Activated naive CD4-positive, alpha-beta T cell treated with anti-CD3 and anti-CD28 coated beads for 36 hours (primary cell): ENCODE measurements at regions not wholly inside any gene's neighbourhood (a gene's known extent, or its start where the extent isn't known, plus 50 kb on each side); places are given as distances from the start of the nearest gene placed in this dataset.

Experiments used
- CTCF ChIA-PET: fragments of 350-600 bp; sonication (Branson Sonifier 250); formaldehyde crosslinking; loops from one replicate; lab custom pipeline; 2021; ENCODE audit warnings: antibody characterized with exemption; lab: Charles Lee
- DNase-seq: peaks from one replicate; pipeline ENCODE4 v3.0.0-alpha.2; 2020
- H3K27ac Mint-ChIP-seq: one replicate; pipeline ENCODE4 v1.8.0; 2021; ENCODE audit warnings: mild to moderate bottlenecking, mixed read lengths
- H3K27me3 Mint-ChIP-seq: one replicate; pipeline ENCODE4 v1.8.0; 2021; ENCODE audit warnings: low read depth, mixed read lengths
- H3K36me3 Mint-ChIP-seq: one replicate; pipeline ENCODE4 v1.8.0; 2021; ENCODE audit warnings: low read depth, mixed read lengths
- H3K4me1 Mint-ChIP-seq: one replicate; pipeline ENCODE4 v1.8.0; 2021; ENCODE audit warnings: low read depth, mixed read lengths
- H3K4me3 Mint-ChIP-seq: one replicate; pipeline ENCODE4 v1.8.0; 2021; ENCODE audit warnings: mild to moderate bottlenecking, moderate library complexity, mixed read lengths
- H3K9me3 Mint-ChIP-seq: one replicate; pipeline ENCODE4 v1.8.0; 2021; ENCODE audit warnings: mixed read lengths
- intact Hi-C: fragments of 100-400 bp; cut with micrococcal nuclease; formaldehyde crosslinking; loops from one replicate; pipeline ENCODE4 v1.15.1; 2023

GRCh38 chr7:3094701-3095445 is 51.2 kb upstream of the CARD11 start:
- Mint-ChIP-seq H3K9me3 (no peaks in the 10 kb centered on the region), H3K4me1 (peaks cover 68% of the 10 kb centered on the region), H3K27me3 (no peaks in the 10 kb centered on the region), H3K4me3 (peak overlapping the region; percentile 69), H3K36me3 (no peaks in the 10 kb centered on the region), H3K27ac (peak overlapping the region; percentile 95)
- peak; percentile 73 for DNase-seq
- CTCF ChIA-PET, result interaction anchor here (1.1 to 2.4 kb wide), 3 partner anchors 25 to 59 kb away, joined by 3 to 20 read pairs (median 11); no protein-coding TSS in a partner anchor
- intact Hi-C loops, result loop anchor here (10.0 kb wide), 1 partner anchor 370 kb away; no protein-coding TSS in a partner anchor

GRCh38 chr7:3097734-3098133 is 54.1 kb upstream of the CARD11 start:
- H3K4me1 Mint-ChIP-seq, result peaks cover 57% of the 10 kb centered on the region
- H3K4me3 Mint-ChIP-seq, result no peak overlapping the region
- no peaks in the 10 kb centered on the region for H3K36me3 Mint-ChIP-seq
- H3K27me3 Mint-ChIP-seq, result no peaks in the 10 kb centered on the region
- no peaks in the 10 kb centered on the region for H3K9me3 Mint-ChIP-seq
- CTCF ChIA-PET, result no interaction called here
- no peak overlapping the region for H3K27ac Mint-ChIP-seq
- DNase-seq, result no peak
- intact Hi-C loops, result loop anchor here (10.0 kb wide), 1 partner anchor 367 kb away; no protein-coding TSS in a partner anchor

GRCh38 chr7:3102159-3102558 is 58.5 kb upstream of the CARD11 start:
- Mint-ChIP-seq H3K4me1 (peaks cover 50% of the 10 kb centered on the region), H3K27ac (peak overlapping the region; percentile 63), H3K9me3 (peaks cover 6% of the 10 kb centered on the region), H3K36me3 (peaks cover 5% of the 10 kb centered on the region), H3K27me3 (no peaks in the 10 kb centered on the region), H3K4me3 (peak overlapping the region; percentile 24)
- CTCF ChIA-PET, result interaction anchor here (1.6 to 2.4 kb wide), 2 partner anchors 9 to 11 kb away, joined by 5 to 7 read pairs; no protein-coding TSS in a partner anchor
- intact Hi-C loops, result no loop called here
- DNase-seq, result peak; percentile 39

GRCh38 chr7:3103614-3104398 is 60.1 kb upstream of the CARD11 start:
- H3K36me3 Mint-ChIP-seq, result peaks cover 5% of the 10 kb centered on the region
- CTCF ChIA-PET, result interaction anchor here (0.8 to 1.2 kb wide), 2 partner anchors 14 to 61 kb away, joined by 3 to 4 read pairs; no protein-coding TSS in a partner anchor
- no peaks in the 10 kb centered on the region for H3K27me3 Mint-ChIP-seq
- H3K9me3 Mint-ChIP-seq, result peaks cover 6% of the 10 kb centered on the region
- intact Hi-C loops, result no loop called here
- no peak overlapping the region for H3K27ac Mint-ChIP-seq
- no peak for DNase-seq
- peaks cover 60% of the 10 kb centered on the region for H3K4me1 Mint-ChIP-seq
- no peak overlapping the region for H3K4me3 Mint-ChIP-seq

GRCh38 chr7:3105856-3106255 is 62.2 kb upstream of the CARD11 start:
- no peak for DNase-seq
- intact Hi-C loops, result loop anchor here (1.0 kb wide), 3 partner anchors 11 to 41 kb away; no protein-coding TSS in a partner anchor
- Mint-ChIP-seq H3K4me3 (no peak overlapping the region), H3K27me3 (no peaks in the 10 kb centered on the region), H3K9me3 (peaks cover 6% of the 10 kb centered on the region), H3K27ac (peak overlapping the region; percentile 86), H3K4me1 (peaks cover 66% of the 10 kb centered on the region), H3K36me3 (peaks cover 5% of the 10 kb centered on the region)
- CTCF ChIA-PET, result interaction anchor here (0.6 to 4.8 kb wide), 4 partner anchors 9 to 218 kb away, joined by 3 to 19 read pairs (median 4); no protein-coding TSS in a partner anchor

- H3K27me3 Mint-ChIP-seq, result no peaks in the 10 kb centered on the region
- peak; percentile 78 for DNase-seq
- CTCF ChIA-PET, result interaction anchor here (0.6 to 4.8 kb wide), 5 partner anchors 9 to 218 kb away, joined by 3 to 19 read pairs (median 3); no protein-coding TSS in a partner anchor
- no peak overlapping the region for H3K4me3 Mint-ChIP-seq
- H3K36me3 Mint-ChIP-seq, result peaks cover 5% of the 10 kb centered on the region
- H3K9me3 Mint-ChIP-seq, result peaks cover 6% of the 10 kb centered on the region
- H3K4me1 Mint-ChIP-seq, result peaks cover 68% of the 10 kb centered on the region
- peak overlapping the region; percentile 86 for H3K27ac Mint-ChIP-seq
- intact Hi-C loops, result loop anchor here (1.0 kb wide), 3 partner anchors 11 to 41 kb away; no protein-coding TSS in a partner anchor
Measured at GRCh38 chr7:3106361-3106826, 62.7 kb upstream of the CARD11 start.

- intact Hi-C loops, result no loop called here
- H3K9me3 Mint-ChIP-seq, result peaks cover 6% of the 10 kb centered on the region
Measured at GRCh38 chr7:3107228-3107763, 63.6 kb upstream of the CARD11 start.

GRCh38 chr7:3107889-3108570 is 64.4 kb upstream of the CARD11 start:
- DNase-seq, result no peak
- H3K27ac Mint-ChIP-seq, result no peak overlapping the region

More at GRCh38 chr7:3107228-3107763, 63.6 kb upstream of the CARD11 start:
- DNase-seq, result no peak
- Mint-ChIP-seq H3K4me3 (no peak overlapping the region), H3K4me1 (peaks cover 65% of the 10 kb centered on the region), H3K27ac (no peak overlapping the region), H3K27me3 (no peaks in the 10 kb centered on the region), H3K36me3 (peaks cover 5% of the 10 kb centered on the region)
- CTCF ChIA-PET, result interaction anchor here (4.8 kb wide), 1 partner anchor 12 kb away, joined by 19 read pairs; no protein-coding TSS in a partner anchor

GRCh38 chr7:3109311-3109915 is 65.7 kb upstream of the CARD11 start:
- DNase-seq, result no peak
- H3K27ac Mint-ChIP-seq, result no peak overlapping the region
- H3K27me3 Mint-ChIP-seq, result no peaks in the 10 kb centered on the region
- peaks cover 20% of the 10 kb centered on the region for H3K9me3 Mint-ChIP-seq
- intact Hi-C loops, result no loop called here
- H3K36me3 Mint-ChIP-seq, result peaks cover 9% of the 10 kb centered on the region
- peaks cover 61% of the 10 kb centered on the region for H3K4me1 Mint-ChIP-seq
- CTCF ChIA-PET, result interaction anchor here (4.8 kb wide), 1 partner anchor 9 kb away, joined by 19 read pairs; no protein-coding TSS in a partner anchor
- H3K4me3 Mint-ChIP-seq, result no peak overlapping the region

More at GRCh38 chr7:3107889-3108570, 64.4 kb upstream of the CARD11 start:
- H3K9me3 Mint-ChIP-seq, result peaks cover 9% of the 10 kb centered on the region
- H3K36me3 Mint-ChIP-seq, result peaks cover 9% of the 10 kb centered on the region
- intact Hi-C loops, result no loop called here
- CTCF ChIA-PET, result interaction anchor here (4.8 kb wide), 1 partner anchor 11 kb away, joined by 19 read pairs; no protein-coding TSS in a partner anchor
- no peaks in the 10 kb centered on the region for H3K27me3 Mint-ChIP-seq
- no peak overlapping the region for H3K4me3 Mint-ChIP-seq
- H3K4me1 Mint-ChIP-seq, result peaks cover 65% of the 10 kb centered on the region

- Mint-ChIP-seq H3K4me3 (no peak overlapping the region), H3K4me1 (peaks cover 54% of the 10 kb centered on the region), H3K36me3 (peaks cover 3% of the 10 kb centered on the region), H3K27ac (peak overlapping the region; percentile 39), H3K27me3 (no peaks in the 10 kb centered on the region), H3K9me3 (peaks cover 21% of the 10 kb centered on the region)
- peak; percentile 49 for DNase-seq
- CTCF ChIA-PET, result interaction anchor here (0.5 to 0.6 kb wide), 2 partner anchors 20 to 1142 kb away, joined by 3 read pairs; no protein-coding TSS in a partner anchor
- intact Hi-C loops, result loop anchor here (10.0 kb wide), 1 partner anchor 708 kb away; the partner anchor contains the start of gene CHST12
Measured at GRCh38 chr7:3112479-3113134, 68.9 kb upstream of the CARD11 start.
